ENCODE measurements at regions not wholly inside any gene's neighbourhood (a gene's known extent, or its start where the extent isn't known, plus 50 kb on each side); places are given as distances from the start of the nearest gene placed in this dataset.

DNA sequence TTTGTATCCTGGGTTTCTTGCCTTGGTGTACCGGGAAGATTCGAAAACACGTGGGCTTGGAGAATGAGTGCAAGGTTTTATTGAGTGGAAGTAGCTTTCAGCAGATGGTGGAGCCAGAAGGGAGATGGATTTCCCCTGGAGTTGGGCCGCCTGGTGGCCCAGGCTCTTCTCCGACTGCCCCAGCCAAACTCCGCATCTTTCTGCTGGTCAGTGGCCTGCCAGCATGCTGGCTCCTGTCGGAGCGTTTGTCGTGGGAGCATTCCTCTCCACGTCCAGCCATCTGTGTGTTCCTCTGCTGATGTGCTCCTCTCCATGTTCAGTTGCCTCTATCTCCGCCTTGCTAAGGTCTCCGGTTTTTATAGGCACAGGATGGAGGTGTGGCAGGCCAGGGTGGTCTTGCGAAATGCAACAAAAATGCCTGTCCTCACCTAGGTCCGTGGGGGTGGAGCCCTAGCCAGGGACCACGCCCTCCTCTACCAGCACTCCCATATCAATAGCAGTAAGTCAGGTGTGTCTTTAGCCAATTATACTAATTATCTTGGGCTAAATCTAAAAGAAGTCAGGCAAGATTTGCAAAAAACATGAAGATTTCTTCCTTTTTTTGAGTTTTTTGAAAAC, 745.8 kb upstream of the AMOT start:
- no peak for ATAC-seq
- Histone ChIP-seq H3K9me3 (no peaks in the 10 kb centered on the region), H3K4me1 (no peaks in the 10 kb centered on the region), H3K27me3 (no peaks in the 10 kb centered on the region), H3K4me3 (no peak overlapping the region), H3K27ac (no peak overlapping the region), H3K36me3 (no peaks in the 10 kb centered on the region)
- intact Hi-C loops (cut with DNase I), result no loop called here
- TF ChIP-seq, protein P1, sequence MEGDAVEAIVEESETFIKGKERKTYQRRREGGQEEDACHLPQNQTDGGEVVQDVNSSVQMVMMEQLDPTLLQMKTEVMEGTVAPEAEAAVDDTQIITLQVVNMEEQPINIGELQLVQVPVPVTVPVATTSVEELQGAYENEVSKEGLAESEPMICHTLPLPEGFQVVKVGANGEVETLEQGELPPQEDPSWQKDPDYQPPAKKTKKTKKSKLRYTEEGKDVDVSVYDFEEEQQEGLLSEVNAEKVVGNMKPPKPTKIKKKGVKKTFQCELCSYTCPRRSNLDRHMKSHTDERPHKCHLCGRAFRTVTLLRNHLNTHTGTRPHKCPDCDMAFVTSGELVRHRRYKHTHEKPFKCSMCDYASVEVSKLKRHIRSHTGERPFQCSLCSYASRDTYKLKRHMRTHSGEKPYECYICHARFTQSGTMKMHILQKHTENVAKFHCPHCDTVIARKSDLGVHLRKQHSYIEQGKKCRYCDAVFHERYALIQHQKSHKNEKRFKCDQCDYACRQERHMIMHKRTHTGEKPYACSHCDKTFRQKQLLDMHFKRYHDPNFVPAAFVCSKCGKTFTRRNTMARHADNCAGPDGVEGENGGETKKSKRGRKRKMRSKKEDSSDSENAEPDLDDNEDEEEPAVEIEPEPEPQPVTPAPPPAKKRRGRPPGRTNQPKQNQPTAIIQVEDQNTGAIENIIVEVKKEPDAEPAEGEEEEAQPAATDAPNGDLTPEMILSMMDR (IDR thresholded peaks at IDR 0.05), result no peak
- DNase-seq, result no peak

DNA sequence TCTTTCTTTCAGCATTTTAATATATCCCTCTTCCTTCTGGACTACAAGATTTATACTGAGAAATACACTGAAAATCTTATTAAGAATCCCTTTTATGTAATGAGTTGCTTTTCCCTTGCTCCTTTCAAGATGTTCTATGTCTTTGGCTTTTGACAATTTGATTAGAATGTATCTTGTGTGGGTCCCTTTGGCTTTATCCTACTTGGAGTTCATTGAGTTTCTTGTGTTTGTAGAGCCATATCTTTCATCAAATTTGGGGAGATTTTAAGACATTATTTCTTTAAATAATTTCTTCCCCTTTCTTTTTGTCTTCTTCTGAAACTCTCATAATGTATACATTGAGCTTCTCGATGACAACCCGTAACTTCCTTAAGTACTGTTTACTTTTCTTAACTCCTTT, 739.9 kb upstream of the AMOT start:
- DNase-seq, result no peak
- H3K27ac ChIP-seq, result no peak overlapping the region
- H3K27me3 ChIP-seq, result no peaks in the 10 kb centered on the region
- intact Hi-C loops (cut with DNase I), result no loop called here
- H3K4me3 ChIP-seq, result no peak overlapping the region
- no peaks in the 10 kb centered on the region for H3K4me1 ChIP-seq
- H3K36me3 ChIP-seq, result no peaks in the 10 kb centered on the region
- TF ChIP-seq, protein P1 (IDR thresholded peaks at IDR 0.05), result no peak
- H3K9me3 ChIP-seq, result no peaks in the 10 kb centered on the region
- no peak for ATAC-seq

GRCh38 chrX:113558576-113558975, 717.9 kb upstream of the AMOT start:
- TF ChIP-seq, protein P1 (IDR thresholded peaks at IDR 0.05), result no peak
- Histone ChIP-seq H3K4me3 (no peak overlapping the region), H3K4me1 (no peaks in the 10 kb centered on the region), H3K36me3 (no peaks in the 10 kb centered on the region), H3K27me3 (peaks cover 0 to 9% of the 10 kb centered on the region in 2 donors), H3K27ac (no peak overlapping the region), H3K9me3 (no peaks in the 10 kb centered on the region)
- DNase-seq (no peak), ATAC-seq (no peak)
- intact Hi-C loops (cut with DNase I), result no loop called here

- Histone ChIP-seq H3K36me3 (no peaks in the 10 kb centered on the region), H3K27me3 (no peaks in the 10 kb centered on the region), H3K4me3 (no peak overlapping the region), H3K9me3 (no peaks in the 10 kb centered on the region), H3K4me1 (no peaks in the 10 kb centered on the region), H3K27ac (no peak overlapping the region)
- DNase-seq (no peak), ATAC-seq (no peak)
- intact Hi-C loops (cut with DNase I), result no loop called here
- TF ChIP-seq, protein P1 (IDR thresholded peaks at IDR 0.05), result no peak
Observed at GRCh38 chrX:113551919-113552318, 711.3 kb upstream of the AMOT start.

GRCh38 chrX:113548308-113549015, 707.8 kb upstream of the AMOT start:
- Histone ChIP-seq H3K27me3 (no peaks in the 10 kb centered on the region), H3K9me3 (no peaks in the 10 kb centered on the region), H3K4me3 (no peak overlapping the region), H3K4me1 (no peaks in the 10 kb centered on the region), H3K27ac (no peak overlapping the region), H3K36me3 (no peaks in the 10 kb centered on the region)
- ATAC-seq (no peak), DNase-seq (no peak)
- TF ChIP-seq, protein P1 (IDR thresholded peaks at IDR 0.05), result no peak
- intact Hi-C loops (cut with DNase I), result no loop called here

Measured in left lung (tissue), 4 donors.